H9 (cell line): ENCODE measurements at regions not wholly inside any gene's neighbourhood (a gene's known extent, or its start where the extent isn't known, plus 50 kb on each side); places are given as distances from the start of the nearest gene placed in this dataset.
"Not testable (repeated sequence)": the region's sequence is repeated elsewhere in the genome, so short reads cannot be mapped to it uniquely, and the experiment has no call there.

ENCODE experiments used
- DNase-seq: peaks from one replicate; pipeline ENCODE4 v3.0.0-alpha.2; 2017
- H2AFZ ChIP-seq: one replicate; pipeline ENCODE4 v1.6.1; 2013; ENCODE audit warnings: mild to moderate bottlenecking, low read length, control low read depth, moderate library complexity
- H2AK5ac ChIP-seq: 2 replicates; pipeline ENCODE4 v1.6.1; 2013; ENCODE audit warnings: low read length, control low read depth, mixed read lengths; ENCODE audit not compliant: insufficient read length
- H2BK120ac ChIP-seq: one replicate; pipeline ENCODE4 v1.6.1; 2013; ENCODE audit warnings: low read depth, mild to moderate bottlenecking, low read length, control low read depth, inconsistent platforms; ENCODE audit not compliant: poor library complexity, severe bottlenecking
- H2BK12ac ChIP-seq: 2 replicates; pipeline ENCODE4 v1.6.1; 2013; ENCODE audit warnings: low read length, control low read depth, mixed read lengths, low read depth; ENCODE audit not compliant: insufficient read length
- H2BK15ac ChIP-seq: 2 replicates; pipeline ENCODE4 v1.6.1; 2013; ENCODE audit warnings: low read depth, low read length, control low read depth
- H2BK20ac ChIP-seq: one replicate; pipeline ENCODE4 v1.6.1; 2013; ENCODE audit warnings: low read depth, mild to moderate bottlenecking, low read length, control low read depth, inconsistent platforms; ENCODE audit not compliant: poor library complexity, severe bottlenecking
- H2BK5ac ChIP-seq: 2 replicates; pipeline ENCODE4 v1.6.1; 2013; ENCODE audit warnings: low read length, control low read depth, mixed read lengths; ENCODE audit not compliant: insufficient read length
- H3K14ac ChIP-seq: 2 replicates; pipeline ENCODE4 v1.6.1; 2013; ENCODE audit warnings: low read length, control low read depth; ENCODE audit not compliant: insufficient read depth
- H3K18ac ChIP-seq: 2 replicates; pipeline ENCODE4 v1.6.1; 2013; ENCODE audit warnings: low read depth, mild to moderate bottlenecking, mixed read lengths, low read length, control low read depth; ENCODE audit not compliant: insufficient read length
- H3K23ac ChIP-seq: 2 replicates; pipeline ENCODE4 v1.6.1; 2013; ENCODE audit warnings: low read length, control low read depth, mixed read lengths, low read depth; ENCODE audit not compliant: insufficient read length
- H3K23me2 ChIP-seq: 2 replicates; pipeline ENCODE4 v1.6.1; 2013; ENCODE audit warnings: low read depth, mild to moderate bottlenecking, mixed read lengths, low read length, control low read depth; ENCODE audit not compliant: insufficient read length, poor library complexity, severe bottlenecking
- H3K27ac ChIP-seq: 2 replicates; pipeline ENCODE4 v1.5.1; 2013; ENCODE audit warnings: low read length, control low read depth, mixed read lengths, low read depth; ENCODE audit not compliant: insufficient read length
- H3K27me3 ChIP-seq: 2 replicates; pipeline ENCODE4 v1.6.1; 2013; ENCODE audit warnings: low read length, control low read depth, inconsistent platforms; ENCODE audit not compliant: insufficient read depth
- H3K4ac ChIP-seq: 2 replicates; pipeline ENCODE4 v1.6.1; 2013; ENCODE audit warnings: low read depth, mild to moderate bottlenecking, control low read depth, inconsistent platforms, low read length, moderate library complexity
- H3K4me1 ChIP-seq: 2 replicates; pipeline ENCODE4 v1.6.1; 2013; ENCODE audit warnings: low read length, control low read depth, inconsistent platforms; ENCODE audit not compliant: insufficient read depth
- H3K4me2 ChIP-seq: 2 replicates; pipeline ENCODE4 v1.6.1; 2013; ENCODE audit warnings: low read length, control low read depth, mixed read lengths; ENCODE audit not compliant: insufficient read length, insufficient read depth
- H3K56ac ChIP-seq: 2 replicates; pipeline ENCODE4 v1.6.1; 2013; ENCODE audit warnings: low read depth, mild to moderate bottlenecking, mixed read lengths, low read length, control low read depth; ENCODE audit not compliant: insufficient read length
- H3K79me1 ChIP-seq: 2 replicates; pipeline ENCODE4 v1.6.1; 2013; ENCODE audit warnings: low read depth, mild to moderate bottlenecking, moderate library complexity, low read length, control low read depth, inconsistent platforms; ENCODE audit not compliant: insufficient read depth, poor library complexity, severe bottlenecking
- H3K79me2 ChIP-seq: 2 replicates; pipeline ENCODE4 v1.6.1; 2013; ENCODE audit warnings: low read length, control low read depth, inconsistent platforms; ENCODE audit not compliant: insufficient read depth
- H3K9ac ChIP-seq: 2 replicates; pipeline ENCODE4 v1.6.1; 2013; ENCODE audit warnings: low read length, control low read depth, mixed read lengths; ENCODE audit not compliant: insufficient read length; ENCODE audit errors: extremely low read depth
- H3K9me3 ChIP-seq: one replicate; pipeline ENCODE4 v1.6.1; 2013; ENCODE audit warnings: low read depth, low read length, inconsistent platforms; ENCODE audit not compliant: control insufficient read depth
- H3T11ph ChIP-seq: one replicate; pipeline ENCODE4 v1.6.1; 2013; ENCODE audit warnings: mild to moderate bottlenecking, low read length, control low read depth, inconsistent platforms
- H4K20me1 ChIP-seq: one replicate; pipeline ENCODE4 v1.6.1; 2013; ENCODE audit not compliant: control insufficient read depth, insufficient read length, insufficient read depth
- H4K5ac ChIP-seq: 2 replicates; pipeline ENCODE4 v1.6.1; 2013; ENCODE audit warnings: low read depth, mild to moderate bottlenecking, mixed read lengths, low read length, control low read depth; ENCODE audit not compliant: insufficient read length
- H4K8ac ChIP-seq: replicated peaks from 2 replicates; pipeline ENCODE4 v1.6.1; 2013; ENCODE audit warnings: low read length, control low read depth, mixed read lengths, low read depth; ENCODE audit not compliant: insufficient read length
- H4K91ac ChIP-seq: 2 replicates; pipeline ENCODE4 v1.6.1; 2013; ENCODE audit warnings: low read depth, mild to moderate bottlenecking, moderate library complexity, mixed read lengths, low read length, control low read depth; ENCODE audit not compliant: insufficient read length
- H3K27ac Mint-ChIP-seq, 3 experiments: 2 replicates in 2 of 3; 3 replicates in 1 of 3; pipeline ENCODE4 v1.8.0; 2020 to 2021; ENCODE audit warnings: mixed read lengths in 3 of 3, mild to moderate bottlenecking in 1 of 3, moderate library complexity in 1 of 3
- H3K27me3 Mint-ChIP-seq: 2 replicates; pipeline ENCODE4 v1.8.0; 2021; ENCODE audit warnings: low read depth, mild to moderate bottlenecking, moderate library complexity, mixed read lengths
- H3K36me3 Mint-ChIP-seq, 3 experiments: 2 replicates in 2 of 3; 3 replicates in 1 of 3; pipeline ENCODE4 v1.8.0; 2020 to 2021; ENCODE audit warnings: low read depth in 3 of 3, mixed read lengths in 3 of 3; ENCODE audit not compliant: insufficient read depth in 1 of 3
- H3K4me1 Mint-ChIP-seq, 2 experiments: 2 replicates each; pipeline ENCODE4 v1.8.0; 2020; ENCODE audit warnings: mixed read lengths in 2 of 2
- H3K4me3 Mint-ChIP-seq, 2 experiments: 2 replicates in 1 of 2; 3 replicates in 1 of 2; pipeline ENCODE4 v1.8.0; 2020 to 2021; ENCODE audit warnings: mild to moderate bottlenecking in 2 of 2, mixed read lengths in 2 of 2, moderate library complexity in 1 of 2
- H3K9me3 Mint-ChIP-seq, 2 experiments: 2 replicates in 1 of 2; 3 replicates in 1 of 2; pipeline ENCODE4 v1.8.0; 2020; ENCODE audit warnings: mild to moderate bottlenecking in 2 of 2, mixed read lengths in 2 of 2, moderate library complexity in 1 of 2
- CTCF ChIP-seq: fragments of 200-600 bp; sonication (generic); conservative IDR thresholded peaks from 3 replicates; pipeline ENCODE4 v1.8.0; 2021; ENCODE audit warnings: antibody characterized with exemption, mild to moderate bottlenecking
- WGBS: extraction: QIAGEN DNeasy Blood & Tissue Kit; methylation state at CpG from one replicate; pipeline ENCODE4 v1.1.7; 2013; ENCODE audit warnings: missing lambda C conversion rate, low lambda C conversion rate, mixed read lengths; ENCODE audit not compliant: insufficient read length; ENCODE audit errors: extremely low coverage; 5-methylcytosine and 5-hydroxymethylcytosine counted together

- H3K9me3 Mint-ChIP-seq = peaks cover 42 to 48% of the 10 kb centered on the region in 2 experiments
- Histone ChIP-seq H3K27ac (no peak overlapping the region), H3K79me2 (no peaks in the 10 kb centered on the region), H2BK15ac (no peak overlapping the region), H3K27me3 (no peaks in the 10 kb centered on the region), H4K91ac (no peak overlapping the region), H4K20me1 (no peaks in the 10 kb centered on the region), H2BK20ac (no peak overlapping the region), H2AFZ (no peak overlapping the region), H3T11ph (no peak overlapping the region), H3K9me3 (peaks cover 20% of the 10 kb centered on the region), H3K23me2 (no peaks in the 10 kb centered on the region), H3K18ac (no peak overlapping the region), H3K4me2 (no peak overlapping the region), H3K56ac (no peak overlapping the region), H2BK120ac (no peak overlapping the region), H3K79me1 (no peaks in the 10 kb centered on the region), H2BK5ac (no peak overlapping the region), H3K14ac (no peak overlapping the region), H3K9ac (no peak overlapping the region), H4K5ac (no peak overlapping the region), H3K23ac (no peak overlapping the region), H3K4me1 (no peaks in the 10 kb centered on the region), H2AK5ac (no peak overlapping the region), H4K8ac (no peak overlapping the region), H2BK12ac (no peak overlapping the region), H3K4ac (no peak overlapping the region)
- no peaks in the 10 kb centered on the region for H3K27me3 Mint-ChIP-seq
- DNase-seq = no peak
- no peak overlapping the region; a peak in 1 of 7 replicates for H3K27ac Mint-ChIP-seq
- peaks cover 8 to 11% of the 10 kb centered on the region in 2 experiments for H3K4me1 Mint-ChIP-seq
- H3K36me3 Mint-ChIP-seq = peaks cover 23 to 47% (median 30%) of the 10 kb centered on the region in 3 experiments
- no peak for TF ChIP-seq CTCF
- H3K4me3 Mint-ChIP-seq = no peak overlapping the region
- WGBS = no CpG with 5 or more reads among the region's 3 CpGs
Measured at GRCh38 chr3:26281284-26281985, 341.1 kb upstream of the LRRC3B start.

- H3K27me3 Mint-ChIP-seq, H2BK120ac ChIP-seq, H3K14ac ChIP-seq, H4K91ac ChIP-seq, H3K4me1 ChIP-seq, H2BK12ac ChIP-seq, H3K27ac ChIP-seq, H2BK5ac ChIP-seq, H2BK20ac ChIP-seq, H3K79me2 ChIP-seq, H3K23me2 ChIP-seq, H3K27me3 ChIP-seq, H2AFZ ChIP-seq, H3K18ac ChIP-seq, H4K8ac ChIP-seq, H3K27ac Mint-ChIP-seq, H2BK15ac ChIP-seq, H3K4ac ChIP-seq, H4K5ac ChIP-seq, H4K20me1 ChIP-seq, H3K4me3 Mint-ChIP-seq, H3K23ac ChIP-seq, DNase-seq, H3K79me1 ChIP-seq, H2AK5ac ChIP-seq, H3K56ac ChIP-seq, H3K9ac ChIP-seq, H3K4me2 ChIP-seq, H3T11ph ChIP-seq: not testable (repeated sequence)
- H3K4me1 Mint-ChIP-seq = peaks cover 11% of the 10 kb centered on the region in 2 experiments
- H3K9me3 ChIP-seq = peaks cover 20% of the 10 kb centered on the region
- WGBS = no CpG with 5 or more reads among the region's 4 CpGs
- H3K36me3 Mint-ChIP-seq = peaks cover 26 to 47% (median 30%) of the 10 kb centered on the region in 3 experiments
- H3K9me3 Mint-ChIP-seq = peaks cover 42 to 59% of the 10 kb centered on the region in 2 experiments
Measured at GRCh38 chr3:26284503-26284902, 338.1 kb upstream of the LRRC3B start.
